HG03521 (cell line): ENCODE measurements at regions not wholly inside any gene's neighbourhood (a gene's known extent, or its start where the extent isn't known, plus 50 kb on each side); places are given as distances from the start of the nearest gene placed in this dataset.

Experiments
- ATAC-seq: cut with Tn5 transposase; IDR thresholded peaks from one replicate; pipeline ENCODE4 v1.9.1; 2021; ENCODE audit warnings: mild to moderate bottlenecking, moderate library complexity; ENCODE audit not compliant: unreplicated experiment

GRCh38 chr15:92565351-92566125 lies 90.0 kb downstream of the FAM174B start:
- ATAC-seq, result no peak

GRCh38 chr15:92561754-92562153 lies 93.8 kb downstream of the FAM174B start:
- no peak for ATAC-seq

GRCh38 chr15:92553317-92553716 lies 102.3 kb downstream of the FAM174B start:
- ATAC-seq, result no peak

- no peak for ATAC-seq
Observed at GRCh38 chr15:92545996-92546395, 109.6 kb downstream of the FAM174B start.

- no peak for ATAC-seq
Observed at GRCh38 chr15:92541291-92542200, 114.0 kb downstream of the FAM174B start.

- ATAC-seq, result no peak
Observed at GRCh38 chr15:92538115-92538514, 117.5 kb downstream of the FAM174B start.

GRCh38 chr15:92533298-92533697 lies 122.3 kb downstream of the FAM174B start:
- no peak for ATAC-seq

GRCh38 chr15:92531406-92531805 lies 124.2 kb downstream of the FAM174B start:
- ATAC-seq, result no peak

GRCh38 chr15:92528736-92529135 lies 126.8 kb downstream of the FAM174B start:
- no peak for ATAC-seq

GRCh38 chr15:92527197-92527596 lies 128.4 kb downstream of the FAM174B start:
- ATAC-seq, result no peak

- no peak for ATAC-seq
Observed at GRCh38 chr15:92525758-92526245, 129.8 kb downstream of the FAM174B start.

GRCh38 chr15:92524874-92525565 lies 130.6 kb downstream of the FAM174B start:
- no peak for ATAC-seq

GRCh38 chr15:92524161-92524560 lies 130.5 kb downstream of the ST8SIA2 start:
- no peak for ATAC-seq

- no peak for ATAC-seq
Observed at GRCh38 chr15:92523176-92523575, 129.5 kb downstream of the ST8SIA2 start.

- peak; percentile 87 for ATAC-seq
Observed at GRCh38 chr15:92521624-92522008, 127.9 kb downstream of the ST8SIA2 start.

- peak; percentile 16 for ATAC-seq
Observed at GRCh38 chr15:92520914-92521623, 127.4 kb downstream of the ST8SIA2 start.

GRCh38 chr15:92519709-92520108 lies 126.0 kb downstream of the ST8SIA2 start:
- ATAC-seq, result no peak
